ENCODE measurements at regions not wholly inside any gene's neighbourhood (a gene's known extent, or its start where the extent isn't known, plus 50 kb on each side); places are given as distances from the start of the nearest gene placed in this dataset.
A peak's percentile ranks its signal among the peaks of the same experiment; 100 is the strongest.
"Not testable (repeated sequence)": the region's sequence is repeated elsewhere in the genome, so short reads cannot be mapped to it uniquely, and the experiment has no call there.

DNA sequence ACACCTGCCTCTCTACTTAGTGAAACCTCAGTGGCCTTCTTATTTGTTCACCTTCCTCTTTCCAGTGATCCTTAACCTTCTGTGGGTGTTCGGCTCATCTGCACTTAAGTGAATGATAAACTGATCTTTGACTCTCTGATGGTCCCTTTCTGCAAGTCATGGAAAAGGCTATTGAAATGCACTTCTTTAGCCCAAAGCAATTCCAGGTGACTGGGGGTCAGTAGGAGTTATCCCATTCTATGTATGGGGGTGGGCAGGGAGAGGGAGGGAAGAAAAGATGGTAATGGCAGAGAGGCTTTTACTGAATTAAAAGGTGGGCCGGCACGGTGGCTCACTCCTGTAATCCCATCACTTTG lies 170.8 kb downstream of the RGS9 start:
- DNase-seq (ENCODE audit: low spot score) = no peak

DNA sequence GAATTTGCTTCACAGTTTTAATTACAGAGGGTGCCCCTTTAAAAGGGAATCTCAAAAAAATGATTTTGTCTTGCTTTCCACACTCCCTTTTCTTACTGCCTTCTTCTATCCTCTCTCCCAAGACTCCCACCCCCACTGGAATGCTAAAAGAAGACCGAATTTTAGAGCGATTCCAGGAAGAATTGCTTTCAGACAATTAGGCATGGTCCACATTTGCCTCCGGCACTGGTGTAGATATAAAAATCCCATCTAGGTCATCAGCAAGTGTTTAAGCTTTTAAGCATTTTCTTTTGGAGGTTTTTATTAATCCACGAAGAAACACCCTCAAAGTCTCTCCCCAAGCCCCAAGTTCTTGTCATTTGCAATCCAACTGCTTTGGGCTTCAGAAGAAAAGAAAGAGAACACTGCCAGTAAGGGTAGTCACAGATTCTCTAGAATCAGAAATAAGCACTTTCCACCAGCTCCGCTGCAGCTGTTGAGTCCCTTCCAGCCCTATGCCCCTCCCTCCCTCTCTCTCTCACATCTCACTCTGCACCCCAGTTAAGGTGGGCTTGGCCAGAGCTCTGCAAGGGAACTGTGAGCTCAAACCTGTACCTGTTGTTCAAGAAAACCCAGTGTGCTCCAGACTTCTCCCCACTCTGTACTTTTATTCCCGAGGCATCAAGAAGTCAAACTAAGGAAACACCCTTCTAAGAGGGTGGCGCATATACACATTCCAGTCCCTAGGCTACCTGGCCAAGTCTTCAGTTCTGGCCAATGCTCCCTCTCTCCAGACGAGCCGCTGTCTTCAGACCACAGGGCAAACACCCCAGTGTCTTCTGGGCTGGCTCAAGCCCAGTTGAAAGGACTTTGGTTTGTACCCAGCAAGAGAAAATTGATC lies 170.2 kb downstream of the RGS9 start:
- DNase-seq (ENCODE audit: low spot score) = no peak

DNA sequence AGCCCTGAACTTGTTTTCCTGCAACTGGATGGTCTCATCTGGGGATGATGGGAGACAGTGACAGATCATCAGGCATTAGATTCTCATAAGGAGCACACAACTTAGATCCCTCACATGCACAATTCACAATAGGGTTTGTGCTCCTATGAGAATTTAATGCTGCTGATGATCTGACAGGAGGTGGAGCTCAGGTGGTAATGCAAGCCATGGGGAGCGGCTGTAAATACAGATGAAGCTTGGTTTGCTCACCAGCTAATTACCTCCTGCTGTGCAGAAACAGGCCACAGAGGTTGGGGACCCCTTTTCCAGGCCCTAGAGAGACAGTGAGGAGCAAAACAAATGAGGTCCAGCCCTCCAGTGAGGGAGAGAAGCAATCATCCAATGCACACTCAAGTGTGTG lies 168.6 kb downstream of the RGS9 start:
- DNase-seq (ENCODE audit: low spot score) = no peak

DNA sequence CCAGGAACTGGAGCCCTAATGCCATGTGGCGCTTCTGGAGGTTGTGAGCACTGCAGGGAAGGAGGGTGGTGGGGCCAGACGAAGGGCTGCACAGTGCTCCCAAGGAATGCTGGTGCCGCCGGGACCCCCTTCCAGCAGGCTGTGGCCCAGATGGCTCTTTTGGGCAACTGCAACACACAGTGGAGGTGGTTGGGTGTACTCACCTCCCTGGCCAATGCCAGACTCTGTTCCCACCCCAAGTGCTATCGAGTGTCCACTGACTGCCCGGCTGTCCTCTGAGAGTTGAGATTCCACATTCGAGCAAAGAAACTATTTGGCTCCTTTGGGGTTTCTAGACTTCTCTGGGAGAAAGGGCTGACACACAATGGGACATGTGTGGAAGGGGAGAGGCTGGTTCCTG lies 167.9 kb downstream of the RGS9 start:
- no peak for DNase-seq (ENCODE audit: low spot score)

DNA sequence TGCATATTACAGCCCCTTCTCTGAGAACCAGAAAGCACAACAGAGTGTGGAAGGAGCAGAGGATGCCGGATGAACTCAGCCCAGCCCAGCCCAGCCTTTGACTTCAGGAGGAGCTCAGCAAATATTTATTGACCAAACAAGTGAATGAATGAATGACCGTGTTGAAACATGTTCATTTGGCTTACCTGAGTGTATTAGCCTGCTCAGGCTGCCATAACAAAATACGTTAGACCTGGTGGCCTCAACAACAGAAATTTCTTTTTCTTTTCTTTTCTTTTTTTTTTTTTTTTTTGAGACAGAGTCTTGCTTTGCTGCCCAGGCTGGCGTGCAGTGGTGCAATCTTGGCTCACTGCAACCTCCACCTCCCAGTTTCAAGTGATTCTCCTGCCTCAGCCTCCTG lies 164.7 kb downstream of the RGS9 start:
- DNase-seq (ENCODE audit: low spot score) = not testable (repeated sequence)

DNA sequence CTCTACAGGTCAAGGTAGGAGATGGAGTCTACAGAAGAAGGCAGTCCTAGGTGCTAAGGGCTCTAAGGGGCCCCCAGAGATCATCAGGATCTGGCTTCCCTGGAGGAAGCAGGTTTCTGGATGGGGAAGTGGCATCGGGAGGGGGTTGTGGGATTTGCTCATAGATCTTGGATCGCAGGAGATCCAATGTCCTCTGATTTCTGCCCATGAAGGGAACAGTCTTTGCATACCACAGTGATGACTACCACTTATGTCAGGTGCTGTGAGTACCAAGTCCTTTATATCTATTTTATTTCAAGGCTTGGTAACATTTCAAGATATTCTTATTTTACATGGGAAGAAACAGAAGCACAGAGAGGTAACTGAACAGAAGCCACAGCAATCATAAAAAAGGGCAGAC lies 164.0 kb downstream of the RGS9 start:
- peak; percentile 58 for DNase-seq (ENCODE audit: low spot score)

DNA sequence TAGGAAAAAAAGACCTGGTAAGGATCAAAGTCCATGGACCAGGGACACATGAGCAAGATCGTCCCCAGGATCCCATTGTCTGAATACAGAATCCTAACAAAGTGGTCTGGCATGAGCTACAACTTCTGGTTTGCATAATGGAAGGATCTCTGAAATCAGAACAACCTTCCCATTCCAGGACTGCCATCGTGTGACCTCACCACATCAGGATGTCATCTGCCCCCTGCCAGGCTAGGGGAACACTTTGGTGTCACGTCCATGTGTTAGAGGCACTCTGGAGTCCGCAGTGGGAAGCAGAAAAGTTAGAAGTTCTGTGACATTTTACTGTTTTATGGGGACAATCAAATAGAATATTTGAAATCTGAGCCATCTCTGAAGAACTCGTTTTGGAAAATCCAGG lies 160.7 kb downstream of the RGS9 start:
- peak; percentile 40 for DNase-seq (ENCODE audit: low spot score)

DNA sequence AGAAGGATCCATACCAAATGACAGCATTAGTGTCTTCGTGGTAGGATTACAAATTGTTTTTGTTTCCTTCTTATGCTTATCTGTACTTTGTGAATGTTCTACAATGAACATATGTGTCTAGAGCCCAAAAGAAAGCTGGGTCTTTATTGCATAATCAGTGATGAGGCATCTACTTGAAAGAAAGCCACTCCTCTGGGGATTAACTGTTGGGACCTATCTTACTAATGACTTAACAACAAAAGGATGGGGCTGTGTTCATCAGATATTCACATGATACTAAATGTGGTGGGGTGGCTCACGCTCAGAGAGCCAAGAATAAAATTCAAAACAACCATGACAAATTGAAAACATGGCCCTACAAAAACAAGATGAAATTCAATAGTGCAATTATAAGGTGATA lies 160.2 kb downstream of the RGS9 start:
- peak; percentile 72 for DNase-seq (ENCODE audit: low spot score)

DNA sequence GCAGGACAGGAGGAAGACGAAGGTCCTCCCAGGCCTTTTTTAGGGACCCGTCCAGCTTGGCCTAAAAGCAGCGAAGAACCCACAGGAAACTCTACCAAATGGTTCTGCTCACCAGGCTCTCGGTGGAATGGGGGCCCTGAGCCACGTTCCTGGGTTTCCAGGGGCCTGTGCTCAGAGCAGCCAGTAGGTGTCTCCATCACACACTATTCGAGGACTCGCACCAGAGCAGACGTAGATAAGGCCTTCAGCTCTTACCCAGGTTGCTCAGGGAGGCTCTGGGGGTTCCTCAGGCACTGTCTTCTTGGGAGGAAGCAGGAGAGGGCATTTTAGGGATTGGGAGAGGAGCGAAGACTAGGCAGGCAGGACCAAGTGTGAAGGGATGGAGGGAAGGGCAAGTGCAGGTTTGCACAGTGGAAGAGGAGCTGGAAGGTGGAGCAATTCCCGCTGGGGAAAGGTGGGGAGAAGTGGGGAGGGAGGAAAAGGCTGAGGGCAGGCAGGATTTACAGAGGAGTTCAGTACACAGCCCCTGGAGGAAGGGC lies 157.1 kb downstream of the RGS9 start:
- DNase-seq (ENCODE audit: low spot score) = peak; percentile 93

DNA sequence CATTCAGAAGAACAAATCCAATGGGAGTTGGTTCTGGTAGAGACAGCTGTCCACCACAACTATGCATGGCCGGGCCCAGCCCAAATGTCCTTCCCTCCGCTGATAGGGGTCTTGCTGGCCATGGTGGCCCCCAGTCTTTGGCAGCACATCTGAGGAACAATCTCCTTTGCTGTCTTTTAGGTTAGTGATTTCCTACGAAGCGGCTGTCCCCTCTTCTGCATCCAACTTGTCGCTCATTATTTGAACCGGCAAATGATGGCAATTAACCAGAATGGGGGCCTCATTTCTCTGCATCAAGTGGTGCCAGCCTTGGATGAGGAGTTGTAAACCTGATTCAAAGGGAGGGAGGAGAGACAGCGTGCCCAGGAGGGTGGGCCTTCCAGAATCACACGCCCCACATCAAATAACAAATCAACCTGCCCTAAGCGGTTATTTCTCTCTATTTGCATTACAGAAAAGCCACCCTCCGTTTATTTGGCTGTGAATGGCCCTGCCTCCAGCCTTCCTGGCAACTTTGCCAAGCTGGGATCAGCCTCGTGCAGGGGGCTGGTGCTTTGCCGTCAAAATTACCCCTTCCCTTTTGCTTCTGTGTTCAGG lies 156.5 kb downstream of the RGS9 start:
- peak; percentile 79 for DNase-seq (ENCODE audit: low spot score)

DNA sequence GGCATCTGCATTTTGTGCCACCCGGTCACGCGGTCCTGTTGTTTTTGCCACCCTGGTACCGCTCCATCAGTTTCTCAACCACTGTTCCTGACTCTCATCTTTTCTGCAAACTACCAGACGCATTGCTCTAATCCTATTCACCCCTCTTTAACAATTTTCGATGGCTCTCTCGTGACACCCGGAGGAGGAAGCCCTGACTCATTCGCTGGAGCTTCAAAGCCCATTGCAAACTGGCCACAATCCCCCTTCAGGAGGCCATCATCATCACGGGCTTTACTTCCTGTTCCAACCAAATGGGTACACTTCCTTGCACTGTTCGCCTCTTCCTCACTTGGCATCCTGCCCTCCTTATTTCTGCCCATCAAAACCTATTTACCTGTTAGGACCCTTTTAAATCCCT lies 155.3 kb downstream of the RGS9 start:
- DNase-seq (ENCODE audit: low spot score) = peak; percentile 61

DNA sequence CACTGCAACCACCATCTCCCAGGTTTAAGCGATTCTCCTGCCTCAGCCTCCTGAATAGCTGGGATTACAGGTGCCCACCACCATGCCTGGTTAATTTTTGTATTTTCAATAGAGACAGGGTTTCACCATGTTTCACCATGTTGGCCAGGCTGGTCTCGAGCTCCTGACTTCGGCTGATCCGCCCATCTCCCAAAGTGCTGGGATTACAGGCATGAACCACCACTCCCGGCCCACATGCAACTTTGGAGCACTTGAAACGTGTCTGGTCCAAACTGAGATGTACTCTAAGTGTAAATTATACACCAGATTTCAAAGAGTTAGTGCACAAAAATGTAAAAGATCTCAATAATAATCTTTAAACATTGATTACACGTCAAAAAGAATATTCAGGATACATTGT lies 154.1 kb downstream of the RGS9 start:
- DNase-seq (ENCODE audit: low spot score) = not testable (repeated sequence)

DNA sequence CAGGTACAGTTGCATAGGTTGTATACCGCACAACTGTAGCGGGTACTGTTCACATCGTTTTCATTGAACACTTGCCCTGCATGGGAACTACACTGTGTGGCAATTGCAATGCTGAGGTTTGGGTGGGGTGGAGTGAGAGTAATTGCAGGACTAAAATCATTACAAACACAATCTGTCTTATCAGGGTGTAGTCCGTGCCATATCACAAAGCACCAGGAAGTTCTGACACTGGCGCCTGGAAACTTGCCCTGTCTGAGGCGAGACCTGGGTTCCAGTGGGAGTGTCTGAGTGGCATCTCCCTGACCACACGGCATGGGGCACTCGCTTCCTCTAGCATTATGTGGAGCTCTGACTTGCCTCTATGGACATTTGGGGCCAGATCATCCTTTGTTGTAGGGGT lies 153.4 kb downstream of the RGS9 start:
- no peak for DNase-seq (ENCODE audit: low spot score)

DNA sequence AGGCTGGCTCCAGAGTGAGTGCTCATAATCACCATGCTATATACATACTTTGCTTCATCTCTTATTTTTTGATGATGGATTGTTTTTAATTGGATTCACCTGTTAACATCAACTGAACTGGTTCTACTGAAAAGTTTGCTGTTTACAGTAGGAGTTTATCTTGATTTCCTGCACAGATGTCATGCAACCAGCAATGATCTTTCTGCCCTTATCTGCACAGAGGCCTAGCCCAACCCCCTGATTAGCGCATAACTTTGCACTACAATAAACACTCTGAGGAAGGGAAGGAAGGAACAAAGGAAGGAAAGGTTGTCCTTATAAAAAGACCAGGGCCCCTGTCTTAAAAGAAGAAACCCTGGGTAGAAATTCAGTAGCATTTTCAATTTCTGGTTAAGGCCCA lies 152.9 kb downstream of the RGS9 start:
- DNase-seq (ENCODE audit: low spot score) = no peak

DNA sequence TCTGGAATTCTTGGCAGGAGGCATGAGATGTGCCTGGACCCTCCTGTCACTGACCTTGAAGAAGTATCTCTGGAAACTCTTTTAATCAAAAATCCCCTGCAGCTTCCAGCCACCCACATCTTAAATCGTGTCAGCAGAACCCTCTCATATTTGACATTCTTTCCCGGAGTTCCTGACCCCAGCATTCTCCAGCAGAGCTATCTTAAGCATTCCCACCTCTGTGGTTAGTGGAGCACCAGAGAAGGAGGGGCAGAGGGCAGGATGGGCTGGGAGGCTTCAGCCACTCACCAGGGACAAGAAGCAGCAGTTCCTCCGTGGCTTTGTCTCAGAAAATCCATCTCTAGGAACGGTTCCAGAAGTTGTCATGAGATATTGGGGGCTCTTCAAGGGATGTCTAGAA lies 149.9 kb downstream of the RGS9 start:
- peak; percentile 91 for DNase-seq (ENCODE audit: low spot score)

DNA sequence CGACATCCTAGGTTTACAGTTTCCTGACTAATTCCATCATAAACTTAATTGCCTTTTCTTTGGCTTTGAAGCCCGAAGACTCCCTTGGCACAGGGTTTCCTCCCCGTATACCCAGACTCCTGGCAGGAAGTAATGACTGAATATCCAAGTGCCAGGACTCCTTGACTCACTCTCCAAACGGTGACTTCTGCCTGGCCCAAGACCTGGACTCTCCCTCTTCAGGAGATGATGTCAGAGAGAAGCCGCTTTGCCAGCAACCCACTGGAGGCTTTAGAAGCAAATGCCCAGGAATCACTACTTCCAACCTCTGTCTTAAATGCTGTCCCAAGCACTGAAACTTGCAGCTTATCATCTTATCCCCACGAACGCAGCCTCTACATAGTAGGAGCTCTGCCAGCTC lies 146.5 kb downstream of the RGS9 start:
- DNase-seq (ENCODE audit: low spot score) = peak; percentile 66

DNA sequence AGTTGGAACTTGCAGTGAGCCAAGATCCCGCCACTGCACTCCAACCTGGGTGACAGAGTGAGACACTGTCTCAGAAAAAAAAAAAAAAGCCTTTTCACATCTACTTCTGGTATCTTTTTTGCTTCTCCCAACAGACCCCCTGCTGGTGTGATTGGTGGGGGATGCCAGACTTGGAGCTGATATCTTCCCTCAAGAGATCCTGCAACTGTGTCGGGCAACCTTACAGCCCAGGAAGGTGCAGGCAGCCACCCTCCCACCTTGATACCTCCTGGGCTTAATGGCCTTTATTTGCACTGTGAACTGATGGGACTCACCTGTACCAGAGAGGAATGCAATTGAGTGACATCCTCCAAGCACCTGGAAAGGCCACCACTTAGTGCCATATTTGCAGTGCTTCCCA lies 142.3 kb downstream of the RGS9 start:
- DNase-seq (ENCODE audit: low spot score) = no peak

DNA sequence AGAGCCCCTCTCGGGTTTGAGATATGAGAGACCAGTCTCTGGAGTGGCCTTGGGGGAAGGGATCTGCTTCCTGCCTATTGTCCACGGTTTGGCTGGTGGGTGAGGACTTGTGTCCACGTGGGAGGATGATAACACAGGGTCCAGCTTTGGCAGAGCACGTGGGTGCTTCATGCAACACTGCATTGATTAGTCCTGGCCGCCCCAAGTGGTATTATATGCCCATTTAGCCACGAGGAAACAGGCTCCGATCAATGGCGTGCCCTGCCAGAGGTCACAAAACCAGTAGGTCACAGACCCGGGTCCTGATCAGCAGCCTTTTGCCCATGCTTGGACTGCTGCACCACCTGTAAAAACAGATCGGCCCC lies 141.6 kb downstream of the RGS9 start:
- no peak for DNase-seq (ENCODE audit: low spot score)

DNA sequence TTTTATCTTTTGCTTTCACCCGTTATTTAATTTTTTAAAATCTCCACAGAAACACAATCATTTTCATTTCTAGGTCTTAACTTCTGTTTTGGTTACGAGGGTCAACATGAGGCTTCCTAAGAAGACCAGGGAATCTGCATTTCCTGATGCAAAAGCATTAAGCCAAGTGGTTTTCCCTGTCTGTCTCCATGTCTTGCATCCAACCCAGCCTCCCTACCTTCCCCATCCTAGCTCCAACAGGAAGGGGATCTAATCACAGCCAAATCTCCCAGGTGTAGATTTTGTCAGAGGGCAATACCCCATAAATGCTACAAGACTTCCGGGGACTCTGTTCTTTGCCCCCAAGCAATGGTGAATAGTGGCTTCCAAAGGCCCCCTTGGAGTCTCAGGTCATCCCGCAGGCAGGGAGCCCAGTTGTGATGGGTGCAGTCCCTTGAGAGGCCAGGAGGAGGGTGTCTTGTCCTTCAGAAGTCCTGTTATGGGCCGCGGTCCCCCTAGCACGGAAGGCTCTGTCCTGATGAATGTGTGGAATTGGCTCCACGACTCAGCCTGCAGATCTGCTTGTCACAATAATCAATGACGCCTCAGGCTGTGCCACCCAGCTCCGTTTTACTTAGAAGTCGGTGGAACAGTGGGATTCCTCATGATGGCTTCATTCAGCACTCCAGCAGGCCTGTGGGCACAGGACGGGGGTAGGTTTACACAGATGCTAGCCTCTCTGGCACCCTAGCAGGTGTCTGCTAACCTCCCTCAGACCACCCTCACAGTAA lies 141.1 kb downstream of the RGS9 start:
- DNase-seq (ENCODE audit: low spot score) = peak; percentile 92

DNA sequence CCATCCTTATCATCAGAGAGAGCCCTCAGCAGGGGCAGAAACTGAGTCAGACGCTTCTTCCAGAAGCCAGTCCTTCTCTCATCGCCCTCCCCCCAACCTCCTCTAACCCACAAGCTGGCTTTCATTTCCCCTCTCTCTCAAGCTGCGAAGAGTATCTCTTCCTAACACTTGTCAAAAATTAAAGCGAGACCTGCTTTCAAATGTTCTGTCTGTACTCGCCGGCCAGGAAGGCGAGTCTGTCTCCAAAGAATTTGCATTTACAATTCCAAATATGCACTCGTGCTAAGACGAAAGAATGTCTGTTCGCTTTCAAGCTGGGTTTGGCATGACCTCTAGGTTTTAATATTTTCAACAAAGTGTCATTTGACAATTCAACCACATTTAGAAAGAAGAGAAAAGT lies 140.4 kb downstream of the RGS9 start:
- DNase-seq (ENCODE audit: low spot score) = no peak

Data from SW480 (cell line).